GM12878 (cell line): ENCODE measurements at regions not wholly inside any gene's neighbourhood (a gene's known extent, or its start where the extent isn't known, plus 50 kb on each side); places are given as distances from the start of the nearest gene placed in this dataset.

ENCODE experiments used
- EGR1 ChIP-seq, 2 experiments: IDR thresholded peaks; 1 replicate in 1 of 2; 2 replicates in 1 of 2; pipeline ENCODE4 v1.6.1; 2011 to 2012; ENCODE audit warnings: low read depth in 2 of 2, low read length in 2 of 2, borderline replicate concordance in 1 of 2, mild to moderate bottlenecking in 1 of 2, moderate library complexity in 1 of 2
- EZH2 ChIP-seq: IDR thresholded peaks from 2 replicates; pipeline ENCODE4 v1.6.1; 2012; ENCODE audit warnings: low read depth, mild to moderate bottlenecking, control low read depth, inconsistent platforms, low read length, borderline replicate concordance; ENCODE audit not compliant: control insufficient read depth
- JUND ChIP-seq: IDR thresholded peaks from 2 replicates; pipeline ENCODE4 v1.6.1; 2012; ENCODE audit warnings: low read depth, mild to moderate bottlenecking, low read length, improper control_type of control experiment, moderate library complexity
- MYC ChIP-seq: IDR thresholded peaks from 2 replicates; pipeline ENCODE4 v1.6.1; 2011; ENCODE audit warnings: mild to moderate bottlenecking, low read length, moderate library complexity, inconsistent platforms; ENCODE audit not compliant: insufficient read depth, insufficient replicate concordance, insufficient read length, severe bottlenecking
- NBN ChIP-seq: fragments of 450-650 bp; IDR thresholded peaks from 2 replicates; pipeline ENCODE4 v1.6.1; 2016
- NRF1 ChIP-seq: conservative IDR thresholded peaks from 2 replicates; pipeline ENCODE4 v1.6.1; 2011; ENCODE audit warnings: mild to moderate bottlenecking, low read depth, low read length, improper control_type of control experiment
- SUZ12 ChIP-seq: fragments of 200-600 bp; sonication (generic); IDR thresholded peaks from one replicate; pipeline ENCODE4 v1.6.1; 2018; ENCODE audit warnings: antibody characterized with exemption, mild to moderate bottlenecking; ENCODE audit not compliant: unreplicated experiment
- TF ChIP-seq, protein P1 (sequence below): IDR thresholded peaks from 2 replicates; pipeline ENCODE4 v1.6.1; 2012; ENCODE audit warnings: mild to moderate bottlenecking, low read depth, low read length

DNA sequence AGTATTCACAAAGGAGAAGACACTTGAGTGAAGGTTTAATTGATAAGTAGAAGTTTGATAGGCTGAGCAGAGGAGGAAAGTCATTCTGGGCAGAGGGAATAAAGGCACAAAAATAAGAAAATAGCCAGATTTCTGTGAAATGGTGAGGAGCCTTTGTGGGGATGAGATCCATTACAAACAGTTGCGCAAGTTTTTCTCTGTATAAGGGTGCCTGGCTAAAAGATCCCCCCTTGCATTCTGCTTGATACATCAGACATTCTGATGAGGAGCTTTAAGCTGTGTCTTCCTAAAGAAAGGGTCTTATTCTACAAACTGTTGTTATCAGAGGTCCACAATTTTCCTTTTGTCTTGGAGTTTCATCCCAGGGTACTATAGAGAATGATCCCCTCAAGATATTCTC lies 112.0 kb downstream of the ARHGAP36 start:
- TF ChIP-seq MYC (no peak), NBN (no peak), EZH2 (no peak), EGR1 (IDR thresholded peaks at IDR 0.05; ENCODE audit: borderline replicate concordance in 1 of 2, low read depth in 2 of 2, low read length in 2 of 2) (no peak), NRF1 (no peak), JUND (no peak), SUZ12 (no peak)
- TF ChIP-seq, protein P1, sequence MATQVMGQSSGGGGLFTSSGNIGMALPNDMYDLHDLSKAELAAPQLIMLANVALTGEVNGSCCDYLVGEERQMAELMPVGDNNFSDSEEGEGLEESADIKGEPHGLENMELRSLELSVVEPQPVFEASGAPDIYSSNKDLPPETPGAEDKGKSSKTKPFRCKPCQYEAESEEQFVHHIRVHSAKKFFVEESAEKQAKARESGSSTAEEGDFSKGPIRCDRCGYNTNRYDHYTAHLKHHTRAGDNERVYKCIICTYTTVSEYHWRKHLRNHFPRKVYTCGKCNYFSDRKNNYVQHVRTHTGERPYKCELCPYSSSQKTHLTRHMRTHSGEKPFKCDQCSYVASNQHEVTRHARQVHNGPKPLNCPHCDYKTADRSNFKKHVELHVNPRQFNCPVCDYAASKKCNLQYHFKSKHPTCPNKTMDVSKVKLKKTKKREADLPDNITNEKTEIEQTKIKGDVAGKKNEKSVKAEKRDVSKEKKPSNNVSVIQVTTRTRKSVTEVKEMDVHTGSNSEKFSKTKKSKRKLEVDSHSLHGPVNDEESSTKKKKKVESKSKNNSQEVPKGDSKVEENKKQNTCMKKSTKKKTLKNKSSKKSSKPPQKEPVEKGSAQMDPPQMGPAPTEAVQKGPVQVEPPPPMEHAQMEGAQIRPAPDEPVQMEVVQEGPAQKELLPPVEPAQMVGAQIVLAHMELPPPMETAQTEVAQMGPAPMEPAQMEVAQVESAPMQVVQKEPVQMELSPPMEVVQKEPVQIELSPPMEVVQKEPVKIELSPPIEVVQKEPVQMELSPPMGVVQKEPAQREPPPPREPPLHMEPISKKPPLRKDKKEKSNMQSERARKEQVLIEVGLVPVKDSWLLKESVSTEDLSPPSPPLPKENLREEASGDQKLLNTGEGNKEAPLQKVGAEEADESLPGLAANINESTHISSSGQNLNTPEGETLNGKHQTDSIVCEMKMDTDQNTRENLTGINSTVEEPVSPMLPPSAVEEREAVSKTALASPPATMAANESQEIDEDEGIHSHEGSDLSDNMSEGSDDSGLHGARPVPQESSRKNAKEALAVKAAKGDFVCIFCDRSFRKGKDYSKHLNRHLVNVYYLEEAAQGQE = no peak
